Stimulated activated naive CD4-positive, alpha-beta T cell treated with Interleukin-2 at 50 U/mL for 16 hours (primary cell): ENCODE measurements at regions not wholly inside any gene's neighbourhood (a gene's known extent, or its start where the extent isn't known, plus 50 kb on each side); places are given as distances from the start of the nearest gene placed in this dataset.
"Not testable (repeated sequence)": the region's sequence is repeated elsewhere in the genome, so short reads cannot be mapped to it uniquely, and the experiment has no call there.

ENCODE experiments used
- DNase-seq: peaks from one replicate; lab custom pipeline; 2025; lab: John Stamatoyannopoulos, UW

GRCh38 chr10:80697926-80698325, 160.2 kb downstream of the SH2D4B start:
- DNase-seq: no peak

GRCh38 chr10:80699602-80700039, 161.9 kb downstream of the SH2D4B start:
- peak; percentile 36 for DNase-seq

- no peak for DNase-seq
Observed at GRCh38 chr10:80700252-80700651, 162.6 kb downstream of the SH2D4B start.

GRCh38 chr10:80700760-80701444, 163.2 kb downstream of the SH2D4B start:
- DNase-seq: no peak

- no peak for DNase-seq
Observed at GRCh38 chr10:80701706-80702105, 164.0 kb downstream of the SH2D4B start.

- no peak for DNase-seq
Observed at GRCh38 chr10:80702143-80702542, 164.4 kb downstream of the SH2D4B start.

GRCh38 chr10:80705899-80706298, 168.2 kb downstream of the SH2D4B start:
- DNase-seq: no peak

- DNase-seq: no peak
Observed at GRCh38 chr10:80708185-80708584, 170.5 kb downstream of the SH2D4B start.

GRCh38 chr10:80708808-80709207, 171.1 kb downstream of the SH2D4B start:
- no peak for DNase-seq

GRCh38 chr10:80709866-80710265, 172.2 kb downstream of the SH2D4B start:
- DNase-seq: no peak

- DNase-seq: no peak
Observed at GRCh38 chr10:80713398-80713928, 175.8 kb downstream of the SH2D4B start.

- DNase-seq: no peak
Observed at GRCh38 chr10:80714566-80714965, 176.9 kb downstream of the SH2D4B start.

- DNase-seq: no peak
Observed at GRCh38 chr10:80718024-80718423, 180.3 kb downstream of the SH2D4B start.

- no peak for DNase-seq
Observed at GRCh38 chr10:80719935-80720334, 182.2 kb downstream of the SH2D4B start.

- no peak for DNase-seq
Observed at GRCh38 chr10:80720549-80720948, 182.8 kb downstream of the SH2D4B start.

- not testable (repeated sequence) for DNase-seq
Observed at GRCh38 chr10:80728354-80728753, 190.7 kb downstream of the SH2D4B start.

- no peak for DNase-seq
Observed at GRCh38 chr10:80729896-80730295, 192.2 kb downstream of the SH2D4B start.

- DNase-seq: no peak
Observed at GRCh38 chr10:80730522-80730921, 192.8 kb downstream of the SH2D4B start.

GRCh38 chr10:80734589-80734988, 196.9 kb downstream of the SH2D4B start:
- no peak for DNase-seq

GRCh38 chr10:80737209-80737608, 199.5 kb downstream of the SH2D4B start:
- no peak for DNase-seq

GRCh38 chr10:80739328-80739727, 201.6 kb downstream of the SH2D4B start:
- DNase-seq: no peak

- DNase-seq: no peak
Observed at GRCh38 chr10:80739963-80740715, 202.4 kb downstream of the SH2D4B start.

- no peak for DNase-seq
Observed at GRCh38 chr10:80741278-80741677, 203.6 kb downstream of the SH2D4B start.
